ENCODE measurements at regions not wholly inside any gene's neighbourhood (a gene's known extent, or its start where the extent isn't known, plus 50 kb on each side); places are given as distances from the start of the nearest gene placed in this dataset.
A peak's percentile ranks its signal among the peaks of the same experiment; 100 is the strongest.

DNA sequence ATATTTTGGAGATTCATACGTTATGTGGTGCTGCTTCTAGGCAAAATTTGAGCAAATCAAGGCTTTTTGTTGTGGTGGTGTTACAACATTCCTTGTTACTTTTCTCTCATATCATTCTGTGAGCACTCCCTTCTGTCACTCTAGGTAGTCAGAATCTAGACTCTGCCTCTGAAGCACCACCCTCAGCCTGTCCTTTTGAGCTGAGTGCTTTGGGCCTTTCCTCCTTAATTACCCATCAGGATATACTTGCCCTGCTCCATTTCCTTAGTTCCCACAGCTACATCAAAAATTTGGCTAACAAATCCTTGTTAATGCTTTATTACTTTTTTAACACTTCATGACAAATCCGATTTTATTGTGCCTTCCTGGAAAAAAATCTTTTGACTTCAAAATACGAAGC is 289.6 kb downstream of the CALCRL start:
- peak overlapping the region in 1 of 2 donors; percentile 35 for H3K27ac ChIP-seq
- H3K27me3 ChIP-seq = no peaks in the 10 kb centered on the region
- H3K36me3 ChIP-seq = no peaks in the 10 kb centered on the region
- peaks cover 0 to 7% of the 10 kb centered on the region in 2 donors for H3K9me3 ChIP-seq
- no peaks in the 10 kb centered on the region for H3K4me1 ChIP-seq
- intact Hi-C loops (cut with DNase I) = no loop called here
- no peak overlapping the region for H3K4me3 ChIP-seq
- no peak for DNase-seq (ENCODE audit: low spot score in 2 of 2)
- TF ChIP-seq, protein P1, sequence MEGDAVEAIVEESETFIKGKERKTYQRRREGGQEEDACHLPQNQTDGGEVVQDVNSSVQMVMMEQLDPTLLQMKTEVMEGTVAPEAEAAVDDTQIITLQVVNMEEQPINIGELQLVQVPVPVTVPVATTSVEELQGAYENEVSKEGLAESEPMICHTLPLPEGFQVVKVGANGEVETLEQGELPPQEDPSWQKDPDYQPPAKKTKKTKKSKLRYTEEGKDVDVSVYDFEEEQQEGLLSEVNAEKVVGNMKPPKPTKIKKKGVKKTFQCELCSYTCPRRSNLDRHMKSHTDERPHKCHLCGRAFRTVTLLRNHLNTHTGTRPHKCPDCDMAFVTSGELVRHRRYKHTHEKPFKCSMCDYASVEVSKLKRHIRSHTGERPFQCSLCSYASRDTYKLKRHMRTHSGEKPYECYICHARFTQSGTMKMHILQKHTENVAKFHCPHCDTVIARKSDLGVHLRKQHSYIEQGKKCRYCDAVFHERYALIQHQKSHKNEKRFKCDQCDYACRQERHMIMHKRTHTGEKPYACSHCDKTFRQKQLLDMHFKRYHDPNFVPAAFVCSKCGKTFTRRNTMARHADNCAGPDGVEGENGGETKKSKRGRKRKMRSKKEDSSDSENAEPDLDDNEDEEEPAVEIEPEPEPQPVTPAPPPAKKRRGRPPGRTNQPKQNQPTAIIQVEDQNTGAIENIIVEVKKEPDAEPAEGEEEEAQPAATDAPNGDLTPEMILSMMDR (IDR thresholded peaks at IDR 0.05) = no peak

GRCh38 chr2:187157046-187157445 is 291.0 kb downstream of the CALCRL start:
- DNase-seq (ENCODE audit: low spot score in 2 of 2) = no peak
- H3K4me3 ChIP-seq = no peak overlapping the region
- H3K27ac ChIP-seq = no peak overlapping the region
- TF ChIP-seq, protein P1 (IDR thresholded peaks at IDR 0.05) = no peak
- no peaks in the 10 kb centered on the region for H3K36me3 ChIP-seq
- H3K27me3 ChIP-seq = no peaks in the 10 kb centered on the region
- H3K9me3 ChIP-seq = peaks cover 0 to 7% of the 10 kb centered on the region in 2 donors
- H3K4me1 ChIP-seq = no peaks in the 10 kb centered on the region
- intact Hi-C loops (cut with DNase I) = no loop called here

GRCh38 chr2:187155476-187155875 is 292.6 kb downstream of the CALCRL start:
- Histone ChIP-seq H3K27ac (no peak overlapping the region), H3K4me3 (no peak overlapping the region), H3K36me3 (no peaks in the 10 kb centered on the region), H3K9me3 (peaks cover 0 to 7% of the 10 kb centered on the region in 2 donors), H3K27me3 (no peaks in the 10 kb centered on the region), H3K4me1 (no peaks in the 10 kb centered on the region)
- no peak for DNase-seq (ENCODE audit: low spot score in 2 of 2)
- intact Hi-C loops (cut with DNase I) = no loop called here
- TF ChIP-seq, protein P1 (IDR thresholded peaks at IDR 0.05) = no peak

DNA sequence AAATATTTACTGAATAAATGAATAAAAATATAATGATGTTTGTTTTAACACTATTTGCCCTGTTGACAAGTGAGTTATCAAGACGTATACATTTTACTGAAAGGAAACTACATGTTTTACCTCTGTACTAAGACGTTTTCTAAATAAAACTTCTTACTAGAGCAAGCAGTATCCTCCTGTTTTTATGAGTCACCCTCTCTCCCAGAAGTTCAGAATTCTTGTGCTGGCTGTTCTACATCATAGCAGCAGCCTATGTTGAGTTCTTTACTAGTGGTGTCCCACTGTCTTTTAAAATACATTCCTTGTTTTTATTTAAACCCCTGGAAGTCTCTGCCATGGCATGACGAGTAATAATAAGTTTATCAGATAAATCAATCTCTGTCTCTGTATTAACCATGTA is 297.4 kb downstream of the CALCRL start:
- Histone ChIP-seq H3K27me3 (no peaks in the 10 kb centered on the region), H3K27ac (no peak overlapping the region), H3K4me3 (no peak overlapping the region), H3K36me3 (no peaks in the 10 kb centered on the region), H3K9me3 (peaks cover 0 to 7% of the 10 kb centered on the region in 2 donors), H3K4me1 (no peaks in the 10 kb centered on the region)
- intact Hi-C loops (cut with DNase I) = no loop called here
- TF ChIP-seq, protein P1 (IDR thresholded peaks at IDR 0.05) = no peak
- DNase-seq (ENCODE audit: low spot score in 2 of 2) = no peak

GRCh38 chr2:187148059-187148714 is 299.2 kb upstream of the ZSWIM2 start:
- H3K36me3 ChIP-seq = no peaks in the 10 kb centered on the region
- no peak for DNase-seq (ENCODE audit: low spot score in 2 of 2)
- H3K4me1 ChIP-seq = no peaks in the 10 kb centered on the region
- H3K27ac ChIP-seq = no peak overlapping the region
- intact Hi-C loops (cut with DNase I) = no loop called here
- no peak overlapping the region for H3K4me3 ChIP-seq
- TF ChIP-seq, protein P1 (IDR thresholded peaks at IDR 0.05) = no peak
- H3K9me3 ChIP-seq = no peaks in the 10 kb centered on the region
- H3K27me3 ChIP-seq = no peaks in the 10 kb centered on the region

GRCh38 chr2:187143537-187143936 is 294.6 kb upstream of the ZSWIM2 start:
- no peaks in the 10 kb centered on the region for H3K36me3 ChIP-seq
- intact Hi-C loops (cut with DNase I) = no loop called here
- H3K27me3 ChIP-seq = no peaks in the 10 kb centered on the region
- no peaks in the 10 kb centered on the region for H3K9me3 ChIP-seq
- H3K4me3 ChIP-seq = no peak overlapping the region
- no peaks in the 10 kb centered on the region for H3K4me1 ChIP-seq
- no peak for DNase-seq (ENCODE audit: low spot score in 2 of 2)
- no peak overlapping the region for H3K27ac ChIP-seq
- TF ChIP-seq, protein P1 (IDR thresholded peaks at IDR 0.05) = no peak
